SK-N-SH (cell line): ENCODE measurements at regions not wholly inside any gene's neighbourhood (a gene's known extent, or its start where the extent isn't known, plus 50 kb on each side); places are given as distances from the start of the nearest gene placed in this dataset.

Source experiments
- CTCF ChIA-PET: fragments of 300-600, 350-600 bp; formaldehyde crosslinking; extraction: SDS; loops from one replicate; lab custom pipeline; 2021; lab: Yijun Ruan, JAX
- POLR2A ChIA-PET: fragments of 350-600 bp; sonication (Branson Sonifier 250); formaldehyde crosslinking; extraction: SDS; loops from one replicate; lab custom pipeline; 2020; ENCODE audit warnings: antibody characterized with exemption, inconsistent platforms; lab: Yijun Ruan, JAX
- DNase-seq: peaks from one replicate; pipeline ENCODE4 v3.0.0; 2012
- H2AFZ ChIP-seq: fragments of 200-600 bp; sonication (generic); 2 replicates; pipeline ENCODE4 v1.8.1; 2016; ENCODE audit warnings: antibody characterized with exemption, mild to moderate bottlenecking, low read depth
- H3F3A ChIP-seq: fragments of 200-600 bp; sonication (generic); replicated peaks from 2 replicates; pipeline ENCODE3; 2016; ENCODE audit warnings: antibody characterized with exemption, mild to moderate bottlenecking; ENCODE audit not compliant: insufficient read depth
- H3K27ac ChIP-seq, 2 experiments: fragments of 200-500 bp in 1 of 2; fragments of 200-600 bp in 1 of 2; sonication (Bioruptor generic) in 1 of 2; sonication (generic), shearing (Covaris generic) in 1 of 2; 2 replicates each; pipeline versions ENCODE4 v1.5.1 to v1.6.1; 2014 to 2016; ENCODE audit warnings: low read depth in 2 of 2, inconsistent platforms in 1 of 2, low read length in 1 of 2, mild to moderate bottlenecking in 1 of 2, mixed read lengths in 1 of 2
- H3K27me3 ChIP-seq: fragments of 200-600 bp; sonication (generic), shearing (Covaris generic); 2 replicates; pipeline ENCODE4 v1.6.1; 2016; ENCODE audit warnings: mixed run types; ENCODE audit not compliant: insufficient read depth
- H3K36me3 ChIP-seq, 2 experiments: fragments of 200-500 bp in 1 of 2; fragments of 200-600 bp in 1 of 2; sonication (Bioruptor generic) in 1 of 2; sonication (generic) in 1 of 2; replicated peaks in 1 of 2; 2 replicates each; pipeline versions ENCODE3 to v1.5.1; 2014 to 2016; ENCODE audit warnings: low read length in 1 of 2, mild to moderate bottlenecking in 1 of 2; ENCODE audit not compliant: insufficient read depth in 2 of 2, control insufficient read depth in 1 of 2
- H3K4me1 ChIP-seq, 2 experiments: fragments of 200-500 bp in 1 of 2; fragments of 200-600 bp in 1 of 2; sonication (Bioruptor generic) in 1 of 2; sonication (generic), shearing (Covaris generic) in 1 of 2; 2 replicates each; pipeline versions ENCODE4 v1.5.1 to v1.6.1; 2014 to 2016; ENCODE audit warnings: low read depth in 1 of 2, low read length in 1 of 2, mixed run types in 1 of 2; ENCODE audit not compliant: insufficient read depth in 2 of 2, control insufficient read depth in 1 of 2
- H3K4me2 ChIP-seq: fragments of 200-600 bp; sonication (generic), shearing (Covaris generic); 2 replicates; pipeline ENCODE4 v1.6.1; 2017; ENCODE audit warnings: mixed run types
- H3K4me3 ChIP-seq, 2 experiments: fragments of 200-500 bp in 1 of 2; fragments of 200-600 bp in 1 of 2; sonication (Bioruptor generic) in 1 of 2; sonication (generic), shearing (Covaris generic) in 1 of 2; 2 replicates each; pipeline versions ENCODE4 v1.5.1 to v1.8.1; 2014 to 2016; ENCODE audit warnings: low read depth in 2 of 2, inconsistent platforms in 1 of 2, low read length in 1 of 2, mild to moderate bottlenecking in 1 of 2, mixed read lengths in 1 of 2, moderate library complexity in 1 of 2
- H3K79me2 ChIP-seq: fragments of 200-600 bp; sonication (generic); 2 replicates; pipeline ENCODE4 v1.8.1; 2017; ENCODE audit warnings: mild to moderate bottlenecking; ENCODE audit not compliant: insufficient read depth
- H3K9ac ChIP-seq: fragments of 200-600 bp; sonication (generic); 2 replicates; pipeline ENCODE4 v1.6.1; 2017; ENCODE audit warnings: mixed run types
- H3K9me2 ChIP-seq: fragments of 200-600 bp; sonication (generic); 2 replicates; pipeline ENCODE4 v1.6.1; 2017; ENCODE audit warnings: mixed run types
- H3K9me3 ChIP-seq: fragments of 200-600 bp; sonication (generic); 2 replicates; pipeline ENCODE4 v1.6.1; 2017; ENCODE audit warnings: mixed run types, mild to moderate bottlenecking, moderate library complexity
- H4K20me1 ChIP-seq: fragments of 200-600 bp; sonication (generic); 2 replicates; pipeline ENCODE4 v1.6.1; 2017; ENCODE audit warnings: mild to moderate bottlenecking, mixed run types; ENCODE audit not compliant: insufficient read depth
- CTCF ChIP-seq: fragments of 200-600 bp; sonication (generic); IDR thresholded peaks from 2 replicates; pipeline ENCODE4 v1.6.1; 2017; ENCODE audit warnings: antibody characterized with exemption, mild to moderate bottlenecking, moderate library complexity
- EP300 ChIP-seq, 2 experiments: IDR thresholded peaks; 2 replicates each; pipeline versions ENCODE4 v1.4.0 to v1.6.1; 2012; ENCODE audit warnings: borderline replicate concordance in 1 of 2, low read depth in 1 of 2, low read length in 1 of 2
- EZH2phosphoT487 ChIP-seq: fragments of 200-600 bp; sonication (generic); IDR thresholded peaks from 2 replicates; pipeline ENCODE4 v1.6.1; 2017; ENCODE audit warnings: low read depth, mixed run types, mild to moderate bottlenecking, antibody characterized with exemption, moderate library complexity, borderline replicate concordance
- FOSL2 ChIP-seq: IDR thresholded peaks from 2 replicates; pipeline ENCODE4 v1.4.0; 2012; ENCODE audit warnings: low read depth, mild to moderate bottlenecking, moderate library complexity, borderline replicate concordance
- FOXJ3 ChIP-seq: sonication (generic); formaldehyde crosslinking; IDR thresholded peaks from 2 replicates; pipeline ENCODE4 v1.5.1; 2020; ENCODE audit warnings: mild to moderate bottlenecking, missing genetic modification reagents
- GABPA ChIP-seq: IDR thresholded peaks from 2 replicates; pipeline ENCODE4 v1.4.0; 2012; ENCODE audit warnings: low read depth, mild to moderate bottlenecking
- RAD21 ChIP-seq: IDR thresholded peaks from 2 replicates; pipeline ENCODE4 v1.6.1; 2012; ENCODE audit warnings: mild to moderate bottlenecking, low read length
- RCOR1 ChIP-seq: fragments of 150-350 bp; IDR thresholded peaks from 2 replicates; pipeline ENCODE4 v1.6.1; 2017; ENCODE audit warnings: antibody characterized with exemption, low read length
- RXRA ChIP-seq: IDR thresholded peaks from 2 replicates; pipeline ENCODE4 v1.4.0; 2012; ENCODE audit warnings: low read depth, mild to moderate bottlenecking, borderline replicate concordance
- SMC3 ChIP-seq: IDR thresholded peaks from 2 replicates; pipeline ENCODE4 v1.6.1; 2012; ENCODE audit warnings: low read depth, low read length, improper control_type of control experiment
- TEAD4 ChIP-seq: IDR thresholded peaks from 2 replicates; pipeline ENCODE4 v1.4.0; 2012; ENCODE audit warnings: mild to moderate bottlenecking, borderline replicate concordance; ENCODE audit not compliant: insufficient read depth
- USF1 ChIP-seq: IDR thresholded peaks from 2 replicates; pipeline ENCODE4 v1.4.0; 2012; ENCODE audit warnings: low read depth, borderline replicate concordance
- WGBS: methylation state at CpG from one replicate; pipeline ENCODE4 v1.1.6; 2017; ENCODE audit warnings: low lambda C conversion rate; 5-methylcytosine and 5-hydroxymethylcytosine counted together

- Histone ChIP-seq H3F3A (peaks cover 9% of the 10 kb centered on the region), H3K4me1 (no peaks in the 10 kb centered on the region), H3K9me3 (no peaks in the 10 kb centered on the region), H3K27me3 (no peaks in the 10 kb centered on the region), H3K36me3 (no peaks in the 10 kb centered on the region), H3K4me3 (no peak overlapping the region), H3K9ac (no peak overlapping the region), H3K27ac (no peak overlapping the region), H3K9me2 (no peaks in the 10 kb centered on the region), H3K79me2 (no peaks in the 10 kb centered on the region), H2AFZ (no peak overlapping the region), H4K20me1 (no peaks in the 10 kb centered on the region), H3K4me2 (no peak overlapping the region)
- POLR2A ChIA-PET, result no interaction called here
- WGBS, result 3% methylated on average over 1 of the region's 1 CpG
- no peak for DNase-seq
- peak; percentile 41; the same call in 1 of the 2 replicates for TF ChIP-seq SMC3
- peak; percentile 63 for TF ChIP-seq CTCF
- TF ChIP-seq RXRA, result no peak
- TF ChIP-seq RAD21, result peak; percentile 49
- no peak for TF ChIP-seq EP300 (IDR thresholded peaks at IDR 0.05; ENCODE audit: borderline replicate concordance in 1 of 2, low read depth in 1 of 2, low read length in 1 of 2)
- no peak for TF ChIP-seq FOSL2
- CTCF ChIA-PET, result no interaction called here
Observed at GRCh38 chr4:73922766-73923630, 53.8 kb downstream of the CXCL1 start.

- Histone ChIP-seq H3K79me2 (no peaks in the 10 kb centered on the region), H3F3A (peaks cover 11% of the 10 kb centered on the region), H2AFZ (no peak overlapping the region), H3K36me3 (no peaks in the 10 kb centered on the region), H3K4me2 (no peak overlapping the region), H3K27me3 (no peaks in the 10 kb centered on the region), H3K9ac (no peak overlapping the region), H3K4me1 (no peaks in the 10 kb centered on the region), H3K9me3 (no peaks in the 10 kb centered on the region), H3K9me2 (no peaks in the 10 kb centered on the region), H4K20me1 (no peaks in the 10 kb centered on the region), H3K4me3 (no peak overlapping the region), H3K27ac (no peak overlapping the region)
- CTCF ChIA-PET, result no interaction called here
- TF ChIP-seq GABPA, result no peak
- no peak for TF ChIP-seq USF1
- no peak for TF ChIP-seq RAD21
- no peak for TF ChIP-seq FOXJ3
- no peak for TF ChIP-seq RXRA
- TF ChIP-seq TEAD4, result no peak
- no peak for TF ChIP-seq RCOR1
- no peak for TF ChIP-seq EZH2phosphoT487
- POLR2A ChIA-PET, result no interaction called here
- DNase-seq, result no peak
Observed at GRCh38 chr4:73922317-73922716, 53.1 kb downstream of the CXCL1 start.
